GM12878 (cell line): ENCODE measurements at regions not wholly inside any gene's neighbourhood (a gene's known extent, or its start where the extent isn't known, plus 50 kb on each side); places are given as distances from the start of the nearest gene placed in this dataset.

ENCODE experiments used
- ASH2L ChIP-seq: fragments of 300-600, 200-600 bp; sonication (generic); IDR thresholded peaks from 2 replicates; pipeline ENCODE4 v1.6.1; 2017; ENCODE audit warnings: low read depth, mild to moderate bottlenecking, borderline replicate concordance
- CEBPB ChIP-seq, 2 experiments: fragments of 150-350 bp in 1 of 2; IDR thresholded peaks; 2 replicates each; pipeline ENCODE4 v1.6.1; 2012 to 2014; ENCODE audit warnings: low read depth in 2 of 2, low read length in 2 of 2, borderline replicate concordance in 1 of 2, inconsistent platforms in 1 of 2
- EZH2 ChIP-seq: IDR thresholded peaks from 2 replicates; pipeline ENCODE4 v1.6.1; 2012; ENCODE audit warnings: low read depth, mild to moderate bottlenecking, control low read depth, inconsistent platforms, low read length, borderline replicate concordance; ENCODE audit not compliant: control insufficient read depth
- GABPA ChIP-seq: IDR thresholded peaks from 2 replicates; pipeline ENCODE4 v1.6.1; 2014; ENCODE audit warnings: antibody characterized with exemption, low read depth, mild to moderate bottlenecking, inconsistent platforms
- HSF1 ChIP-seq: fragments of 150-350 bp; IDR thresholded peaks from 2 replicates; pipeline ENCODE4 v1.6.1; 2014; ENCODE audit warnings: mild to moderate bottlenecking, low read depth, low read length
- KLF5 ChIP-seq: fragments of 450-650 bp; IDR thresholded peaks from 2 replicates; pipeline ENCODE4 v1.6.1; 2014; ENCODE audit warnings: mild to moderate bottlenecking; ENCODE audit not compliant: partially characterized antibody
- MLLT1 ChIP-seq: fragments of 450-650 bp; IDR thresholded peaks from 2 replicates; pipeline ENCODE4 v1.6.1; 2016; ENCODE audit warnings: mild to moderate bottlenecking
- NKRF ChIP-seq: fragments of 450-650 bp; conservative IDR thresholded peaks from 2 replicates; pipeline ENCODE4 v1.6.1; 2017; ENCODE audit warnings: mild to moderate bottlenecking, moderate library complexity
- SKIL ChIP-seq: fragments of 450-650 bp; IDR thresholded peaks from 2 replicates; pipeline ENCODE4 v1.6.1; 2017; ENCODE audit warnings: mild to moderate bottlenecking, low read depth, inconsistent platforms; ENCODE audit not compliant: poor library complexity, severe bottlenecking
- SMAD5 ChIP-seq: IDR thresholded peaks from 2 replicates; pipeline ENCODE4 v1.6.1; 2016; ENCODE audit warnings: antibody characterized with exemption, low read depth
- SRF ChIP-seq, 2 experiments: IDR thresholded peaks; 2 replicates each; pipeline ENCODE4 v1.6.1; 2011; ENCODE audit warnings: low read depth in 2 of 2, low read length in 2 of 2, mild to moderate bottlenecking in 1 of 2, moderate library complexity in 1 of 2
- ZBTB4 ChIP-seq: fragments of 450-650 bp; formaldehyde crosslinking; IDR thresholded peaks from 2 replicates; pipeline ENCODE4 v1.4.0; 2022; ENCODE audit warnings: mild to moderate bottlenecking, moderate library complexity

- TF ChIP-seq ZBTB4 (no peak), SRF (IDR thresholded peaks at IDR 0.05; ENCODE audit: low read depth in 2 of 2, low read length in 2 of 2) (no peak), HSF1 (no peak), SKIL (no peak), ASH2L (no peak), EZH2 (no peak), NKRF (no peak), CEBPB (IDR thresholded peaks at IDR 0.05; ENCODE audit: borderline replicate concordance in 1 of 2, low read depth in 2 of 2, low read length in 2 of 2) (no peak), SMAD5 (no peak), GABPA (no peak), MLLT1 (no peak), KLF5 (no peak)
- TF ChIP-seq, all 136 proteins: peak for 0
Measured at GRCh38 chr3:106035619-106036018, 166.8 kb upstream of the CBLB start (continued).
